ENCODE measurements at regions not wholly inside any gene's neighbourhood (a gene's known extent, or its start where the extent isn't known, plus 50 kb on each side); places are given as distances from the start of the nearest gene placed in this dataset.
"Not testable (repeated sequence)": the region's sequence is repeated elsewhere in the genome, so short reads cannot be mapped to it uniquely, and the experiment has no call there.

GRCh38 chr12:32010631-32011336 is 51.6 kb downstream of the RESF1 start:
- TF ChIP-seq CTCF (IDR thresholded peaks at IDR 0.05; ENCODE audit: insufficient read depth, low read length): no peak
- DNase-seq (ENCODE audit: low read depth): no peak
- H3K4me3 ChIP-seq (ENCODE audit: low read depth, low read length): no peak overlapping the region

GRCh38 chr12:32012249-32012785 is 53.1 kb downstream of the RESF1 start:
- TF ChIP-seq CTCF (IDR thresholded peaks at IDR 0.05; ENCODE audit: insufficient read depth, low read length): no peak
- H3K4me3 ChIP-seq (ENCODE audit: low read depth, low read length): no peak overlapping the region
- DNase-seq (ENCODE audit: low read depth): no peak

- H3K4me3 ChIP-seq (ENCODE audit: low read depth, low read length): no peak overlapping the region
- DNase-seq (ENCODE audit: low read depth): no peak
- no peak for TF ChIP-seq CTCF (IDR thresholded peaks at IDR 0.05; ENCODE audit: insufficient read depth, low read length)
Measured at GRCh38 chr12:32015036-32015435, 55.8 kb downstream of the RESF1 start.

- DNase-seq (ENCODE audit: low read depth): no peak
- TF ChIP-seq CTCF (IDR thresholded peaks at IDR 0.05; ENCODE audit: insufficient read depth, low read length): no peak
- H3K4me3 ChIP-seq (ENCODE audit: low read depth, low read length): no peak overlapping the region
Measured at GRCh38 chr12:32016680-32017482, 57.7 kb downstream of the RESF1 start.

GRCh38 chr12:32021346-32021773 is 62.1 kb downstream of the RESF1 start:
- no peak for TF ChIP-seq CTCF (IDR thresholded peaks at IDR 0.05; ENCODE audit: insufficient read depth, low read length)
- no peak overlapping the region for H3K4me3 ChIP-seq (ENCODE audit: low read depth, low read length)
- DNase-seq (ENCODE audit: low read depth): no peak

GRCh38 chr12:32022387-32022786 is 63.2 kb downstream of the RESF1 start:
- not testable (repeated sequence) for H3K4me3 ChIP-seq (ENCODE audit: low read depth, low read length); DNase-seq (ENCODE audit: low read depth)

- DNase-seq (ENCODE audit: low read depth); H3K4me3 ChIP-seq (ENCODE audit: low read depth, low read length): not testable (repeated sequence)
Measured at GRCh38 chr12:32023861-32024260, 64.6 kb downstream of the RESF1 start.

Measured in fibroblast of the aortic adventitia (primary cell).